ACC112 (cell line): ENCODE measurements at regions not wholly inside any gene's neighbourhood (a gene's known extent, or its start where the extent isn't known, plus 50 kb on each side); places are given as distances from the start of the nearest gene placed in this dataset.

ENCODE experiments used
- H2AFZ ChIP-seq: fragments of 200-600 bp; sonication (generic); one replicate; pipeline ENCODE4 v1.6.0; 2017; ENCODE audit warnings: antibody characterized with exemption, low read length; ENCODE audit not compliant: unreplicated experiment
- H3K27ac ChIP-seq: fragments of 200-600 bp; sonication (generic); 2 replicates; pipeline ENCODE4 v1.5.1; 2014; ENCODE audit warnings: low read depth, mild to moderate bottlenecking, antibody characterized with exemption, low read length, moderate library complexity
- H3K27me3 ChIP-seq: fragments of 200-600 bp; sonication (generic); 2 replicates; pipeline ENCODE4 v1.6.1; 2014; ENCODE audit warnings: mild to moderate bottlenecking, antibody characterized with exemption, low read length, moderate library complexity, mixed read lengths; ENCODE audit not compliant: insufficient read depth
- H3K36me3 ChIP-seq: fragments of 200-600 bp; sonication (generic); 2 replicates; pipeline ENCODE4 v1.6.1; 2016; ENCODE audit warnings: mild to moderate bottlenecking, antibody characterized with exemption, low read length, moderate library complexity, mixed read lengths; ENCODE audit not compliant: insufficient read depth
- H3K4me1 ChIP-seq: fragments of 200-600 bp; sonication (generic); one replicate; pipeline ENCODE4 v1.6.1; 2016; ENCODE audit warnings: low read length, mixed read lengths; ENCODE audit not compliant: insufficient read depth, unreplicated experiment, control insufficient read depth
- H3K4me3 ChIP-seq: fragments of 200-600 bp; sonication (generic); 2 replicates; pipeline ENCODE4 v1.5.1; 2014; ENCODE audit warnings: mild to moderate bottlenecking, low read depth, low read length
- H3K79me2 ChIP-seq: fragments of 200-600 bp; sonication (generic); one replicate; pipeline ENCODE4 v1.6.0; 2016; ENCODE audit warnings: low read length; ENCODE audit not compliant: control insufficient read depth, unreplicated experiment, insufficient read depth

- Histone ChIP-seq H3K4me3 (no peak overlapping the region), H3K79me2 (no peaks in the 10 kb centered on the region), H2AFZ (no peak overlapping the region), H3K36me3 (no peaks in the 10 kb centered on the region), H3K27ac (no peak overlapping the region), H3K4me1 (no peaks in the 10 kb centered on the region), H3K27me3 (no peaks in the 10 kb centered on the region)
Measured at GRCh38 chr2:162908567-162908966, 70.0 kb upstream of the KCNH7 start.

- H3K79me2 ChIP-seq, result no peaks in the 10 kb centered on the region
- peak overlapping the region; percentile 86 for H2AFZ ChIP-seq
- H3K27me3 ChIP-seq, result no peaks in the 10 kb centered on the region
- no peak overlapping the region for H3K27ac ChIP-seq
- H3K4me3 ChIP-seq, result peak overlapping the region; percentile 62
- H3K36me3 ChIP-seq, result no peaks in the 10 kb centered on the region
- H3K4me1 ChIP-seq, result peaks cover 3% of the 10 kb centered on the region
Measured at GRCh38 chr2:162890690-162891311, 52.2 kb upstream of the KCNH7 start.

- H3K4me1 ChIP-seq, result peaks cover 3% of the 10 kb centered on the region
- H3K27ac ChIP-seq, result no peak overlapping the region
- H2AFZ ChIP-seq, result no peak overlapping the region
- no peak overlapping the region for H3K4me3 ChIP-seq
- no peaks in the 10 kb centered on the region for H3K36me3 ChIP-seq
- no peaks in the 10 kb centered on the region for H3K79me2 ChIP-seq
- 0 out of 2 replicates have a peak, but pooled peaks cover 3% of the 10 kb centered on the region for H3K27me3 ChIP-seq
Measured at GRCh38 chr2:162888652-162889051, 50.1 kb upstream of the KCNH7 start.
